ENCODE measurements at regions not wholly inside any gene's neighbourhood (a gene's known extent, or its start where the extent isn't known, plus 50 kb on each side); places are given as distances from the start of the nearest gene placed in this dataset.

GRCh38 chr6:106788761-106789160, 159.4 kb downstream of the QRSL1 start:
- Histone ChIP-seq H2AK5ac (ENCODE audit: low read length) (no peak overlapping the region), H3K36me3 (ENCODE audit: control insufficient read depth, insufficient read depth, low read length) (no peaks in the 10 kb centered on the region), H3K27me3 (ENCODE audit: insufficient read depth, low read length, poor library complexity) (no peaks in the 10 kb centered on the region), H3K9ac (ENCODE audit: low read length) (no peak overlapping the region), H2BK120ac (ENCODE audit: low read depth, low read length) (no peak overlapping the region), H4K8ac (ENCODE audit: low read depth, low read length) (no peak overlapping the region), H3K4me2 (ENCODE audit: low read length) (no peak overlapping the region), H3K23ac (ENCODE audit: low read length) (no peak overlapping the region), H2BK15ac (replicated peaks; ENCODE audit: low read depth) (no peak overlapping the region), H2BK5ac (ENCODE audit: low read length) (no peak overlapping the region), H3K4me3 (ENCODE audit: low read length) (no peak overlapping the region), H3K56ac (ENCODE audit: low read length) (no peak overlapping the region), H3K79me1 (ENCODE audit: low read length) (no peaks in the 10 kb centered on the region), H4K5ac (ENCODE audit: low read length) (no peak overlapping the region), H3K4me1 (ENCODE audit: control insufficient read depth, low read depth, low read length) (no peaks in the 10 kb centered on the region), H3K4ac (ENCODE audit: low read depth, low read length) (no peak overlapping the region), H3K27ac (ENCODE audit: low read depth, low read length) (no peak overlapping the region), H3K79me2 (ENCODE audit: control insufficient read depth, insufficient read depth, low read length) (no peaks in the 10 kb centered on the region), H3K18ac (ENCODE audit: low read length) (no peak overlapping the region)
- WGBS (ENCODE audit: extremely low coverage, insufficient coverage, low lambda C conversion rate) = no CpG with 5 or more reads among the region's 2 CpGs
- DNase-seq = no peak

GRCh38 chr6:106787327-106788196, 158.2 kb downstream of the QRSL1 start:
- H2BK5ac ChIP-seq (ENCODE audit: low read length) = no peak overlapping the region
- no peak overlapping the region for H4K8ac ChIP-seq (ENCODE audit: low read depth, low read length)
- no CpG with 5 or more reads among the region's 11 CpGs for WGBS (ENCODE audit: extremely low coverage, insufficient coverage, low lambda C conversion rate)
- no peaks in the 10 kb centered on the region for H3K4me1 ChIP-seq (ENCODE audit: control insufficient read depth, low read depth, low read length)
- no peak overlapping the region for H3K4ac ChIP-seq (ENCODE audit: low read depth, low read length)
- no peak overlapping the region for H3K18ac ChIP-seq (ENCODE audit: low read length)
- H3K9ac ChIP-seq (ENCODE audit: low read length) = no peak overlapping the region
- H3K23ac ChIP-seq (ENCODE audit: low read length) = no peak overlapping the region
- no peaks in the 10 kb centered on the region for H3K79me2 ChIP-seq (ENCODE audit: control insufficient read depth, insufficient read depth, low read length)
- H3K36me3 ChIP-seq (ENCODE audit: control insufficient read depth, insufficient read depth, low read length) = no peaks in the 10 kb centered on the region
- no peak overlapping the region for H2AK5ac ChIP-seq (ENCODE audit: low read length)
- H3K4me3 ChIP-seq (ENCODE audit: low read length) = no peak overlapping the region
- H2BK15ac ChIP-seq (replicated peaks; ENCODE audit: low read depth) = no peak overlapping the region
- no peak overlapping the region for H2BK120ac ChIP-seq (ENCODE audit: low read depth, low read length)
- H3K4me2 ChIP-seq (ENCODE audit: low read length) = no peak overlapping the region
- no peak overlapping the region for H3K27ac ChIP-seq (ENCODE audit: low read depth, low read length)
- DNase-seq = no peak
- H3K79me1 ChIP-seq (ENCODE audit: low read length) = no peaks in the 10 kb centered on the region
- H3K27me3 ChIP-seq (ENCODE audit: insufficient read depth, low read length, poor library complexity) = no peaks in the 10 kb centered on the region
- H4K5ac ChIP-seq (ENCODE audit: low read length) = no peak overlapping the region
- no peak overlapping the region for H3K56ac ChIP-seq (ENCODE audit: low read length)

- Histone ChIP-seq H3K79me2 (ENCODE audit: control insufficient read depth, insufficient read depth, low read length) (no peaks in the 10 kb centered on the region), H2BK120ac (ENCODE audit: low read depth, low read length) (no peak overlapping the region), H3K4ac (ENCODE audit: low read depth, low read length) (no peak overlapping the region), H3K27me3 (ENCODE audit: insufficient read depth, low read length, poor library complexity) (no peaks in the 10 kb centered on the region), H4K8ac (ENCODE audit: low read depth, low read length) (no peak overlapping the region), H3K27ac (ENCODE audit: low read depth, low read length) (no peak overlapping the region), H3K4me1 (ENCODE audit: control insufficient read depth, low read depth, low read length) (no peaks in the 10 kb centered on the region), H2BK5ac (ENCODE audit: low read length) (no peak overlapping the region), H3K23ac (ENCODE audit: low read length) (no peak overlapping the region), H3K36me3 (ENCODE audit: control insufficient read depth, insufficient read depth, low read length) (no peaks in the 10 kb centered on the region), H3K56ac (ENCODE audit: low read length) (no peak overlapping the region), H2BK15ac (replicated peaks; ENCODE audit: low read depth) (no peak overlapping the region), H4K5ac (ENCODE audit: low read length) (no peak overlapping the region), H3K9ac (ENCODE audit: low read length) (no peak overlapping the region), H3K18ac (ENCODE audit: low read length) (no peak overlapping the region), H3K4me2 (ENCODE audit: low read length) (no peak overlapping the region), H3K4me3 (ENCODE audit: low read length) (no peak overlapping the region), H2AK5ac (ENCODE audit: low read length) (no peak overlapping the region), H3K79me1 (ENCODE audit: low read length) (no peaks in the 10 kb centered on the region)
- no CpG with 5 or more reads among the region's 4 CpGs for WGBS (ENCODE audit: extremely low coverage, insufficient coverage, low lambda C conversion rate)
- DNase-seq = no peak
Observed at GRCh38 chr6:106785298-106785697, 155.9 kb downstream of the QRSL1 start.

GRCh38 chr6:106783640-106784566, 154.5 kb downstream of the QRSL1 start:
- peak; percentile 34 for DNase-seq
- no peak overlapping the region for H4K8ac ChIP-seq (ENCODE audit: low read depth, low read length)
- no peak overlapping the region for H3K18ac ChIP-seq (ENCODE audit: low read length)
- H2BK15ac ChIP-seq (replicated peaks; ENCODE audit: low read depth) = no peak overlapping the region
- no CpG with 5 or more reads among the region's 3 CpGs for WGBS (ENCODE audit: extremely low coverage, insufficient coverage, low lambda C conversion rate)
- H3K4me3 ChIP-seq (ENCODE audit: low read length) = no peak overlapping the region
- H3K23ac ChIP-seq (ENCODE audit: low read length) = no peak overlapping the region
- no peak overlapping the region for H4K5ac ChIP-seq (ENCODE audit: low read length)
- no peaks in the 10 kb centered on the region for H3K27me3 ChIP-seq (ENCODE audit: insufficient read depth, low read length, poor library complexity)
- H2BK5ac ChIP-seq (ENCODE audit: low read length) = no peak overlapping the region
- H3K9ac ChIP-seq (ENCODE audit: low read length) = no peak overlapping the region
- H3K79me1 ChIP-seq (ENCODE audit: low read length) = no peaks in the 10 kb centered on the region
- no peak overlapping the region for H3K27ac ChIP-seq (ENCODE audit: low read depth, low read length)
- no peak overlapping the region for H3K4me2 ChIP-seq (ENCODE audit: low read length)
- no peak overlapping the region for H2BK120ac ChIP-seq (ENCODE audit: low read depth, low read length)
- no peak overlapping the region for H2AK5ac ChIP-seq (ENCODE audit: low read length)
- no peak overlapping the region for H3K4ac ChIP-seq (ENCODE audit: low read depth, low read length)
- no peaks in the 10 kb centered on the region for H3K4me1 ChIP-seq (ENCODE audit: control insufficient read depth, low read depth, low read length)
- no peak overlapping the region for H3K56ac ChIP-seq (ENCODE audit: low read length)
- H3K36me3 ChIP-seq (ENCODE audit: control insufficient read depth, insufficient read depth, low read length) = no peaks in the 10 kb centered on the region
- no peaks in the 10 kb centered on the region for H3K79me2 ChIP-seq (ENCODE audit: control insufficient read depth, insufficient read depth, low read length)

GRCh38 chr6:106782536-106783285, 153.3 kb downstream of the QRSL1 start:
- no peak overlapping the region for H3K23ac ChIP-seq (ENCODE audit: low read length)
- no peak for DNase-seq

More at GRCh38 chr6:106782536-106783285, 153.3 kb downstream of the QRSL1 start:
- H2AK5ac ChIP-seq (ENCODE audit: low read length) = no peak overlapping the region
- no peak overlapping the region for H4K8ac ChIP-seq (ENCODE audit: low read depth, low read length)
- no CpG with 5 or more reads among the region's 13 CpGs for WGBS (ENCODE audit: extremely low coverage, insufficient coverage, low lambda C conversion rate)
- H3K27me3 ChIP-seq (ENCODE audit: insufficient read depth, low read length, poor library complexity) = no peaks in the 10 kb centered on the region
- no peak overlapping the region for H4K5ac ChIP-seq (ENCODE audit: low read length)
- no peak overlapping the region for H3K27ac ChIP-seq (ENCODE audit: low read depth, low read length)
- H3K79me2 ChIP-seq (ENCODE audit: control insufficient read depth, insufficient read depth, low read length) = no peaks in the 10 kb centered on the region
- no peak overlapping the region for H3K9ac ChIP-seq (ENCODE audit: low read length)
- H3K4me2 ChIP-seq (ENCODE audit: low read length) = no peak overlapping the region
- no peaks in the 10 kb centered on the region for H3K79me1 ChIP-seq (ENCODE audit: low read length)
- H2BK15ac ChIP-seq (replicated peaks; ENCODE audit: low read depth) = no peak overlapping the region
- H2BK120ac ChIP-seq (ENCODE audit: low read depth, low read length) = no peak overlapping the region
- H2BK5ac ChIP-seq (ENCODE audit: low read length) = no peak overlapping the region
- no peak overlapping the region for H3K56ac ChIP-seq (ENCODE audit: low read length)
- H3K4ac ChIP-seq (ENCODE audit: low read depth, low read length) = no peak overlapping the region
- H3K18ac ChIP-seq (ENCODE audit: low read length) = no peak overlapping the region
- no peaks in the 10 kb centered on the region for H3K4me1 ChIP-seq (ENCODE audit: control insufficient read depth, low read depth, low read length)
- H3K36me3 ChIP-seq (ENCODE audit: control insufficient read depth, insufficient read depth, low read length) = no peaks in the 10 kb centered on the region
- no peak overlapping the region for H3K4me3 ChIP-seq (ENCODE audit: low read length)

Data from mesendoderm (in vitro differentiated cells).